HepG2 (cell line): ENCODE measurements at regions not wholly inside any gene's neighbourhood (a gene's known extent, or its start where the extent isn't known, plus 50 kb on each side); places are given as distances from the start of the nearest gene placed in this dataset.

Experiments
- ATAC-seq: fragments of 200-7000 bp; cut with Tn5 transposase; 3 replicates; pipeline ENCODE4 v1.9.1; 2020; ENCODE audit warnings: mild to moderate bottlenecking, moderate library complexity
- BruUV-seq: library from RNA; stranded (reverse); fragments of 400-500 nt; replicated peaks from 2 replicates; lab custom pipeline; 2021; lab: Mats Ljungman, UMichigan
- CTCF ChIA-PET: fragments of 300-600 bp; formaldehyde crosslinking; extraction: SDS; loops from one replicate; lab custom pipeline; 2021; ENCODE audit warnings: low total read pairs, inconsistent platforms, low intra/inter-chr PET ratio; lab: Yijun Ruan, JAX
- POLR2A ChIA-PET: fragments of 350-600 bp; sonication (Branson Sonifier 250); formaldehyde crosslinking; loops from one replicate; lab custom pipeline; 2020; ENCODE audit warnings: antibody characterized with exemption, inconsistent platforms; lab: Yijun Ruan, JAX
- DNase-seq: peaks from one replicate; pipeline ENCODE4 v3.0.0-alpha.2; 2015; ENCODE audit warnings: low spot score
- FAIRE-seq: peaks from 3 replicates; lab custom pipeline; 2011; peaks lifted over from hg19 to GRCh38; lab: Jason Lieb, UNC
- H2AFZ ChIP-seq: one replicate; pipeline ENCODE4 v1.6.1; 2011; ENCODE audit warnings: low read length, inconsistent platforms
- H3K27ac ChIP-seq: fragments of 300-600 bp; 3 replicates; pipeline ENCODE4 v1.8.0; 2011; ENCODE audit warnings: mixed run types, mild to moderate bottlenecking, mixed read lengths, low read length, inconsistent platforms; ENCODE audit not compliant: insufficient read depth; ENCODE audit errors: extremely low read length
- H3K27me3 ChIP-seq, 2 experiments: fragments of 200-600 bp in 1 of 2; 2 replicates in 1 of 2; 3 replicates in 1 of 2; pipeline versions ENCODE4 v1.6.0 to v1.8.0; 2011; ENCODE audit warnings: low read length in 2 of 2, mild to moderate bottlenecking in 2 of 2, moderate library complexity in 2 of 2, inconsistent platforms in 1 of 2; ENCODE audit not compliant: insufficient read depth in 2 of 2, control insufficient read depth in 1 of 2
- H3K36me3 ChIP-seq, 2 experiments: fragments of 200-600 bp in 1 of 2; replicated peaks in 1 of 2; 2 replicates in 1 of 2; 3 replicates in 1 of 2; pipeline versions ENCODE4 v1.5.1 to v1.8.0; 2011; ENCODE audit warnings: low read length in 2 of 2, inconsistent platforms in 1 of 2; ENCODE audit not compliant: insufficient read depth in 2 of 2, control insufficient read depth in 1 of 2
- H3K4me1 ChIP-seq: 2 replicates; pipeline ENCODE4 v1.5.1; 2012; ENCODE audit warnings: low read length, inconsistent platforms; ENCODE audit not compliant: insufficient read depth
- H3K4me2 ChIP-seq: 2 replicates; pipeline ENCODE4 v1.6.0; 2011; ENCODE audit warnings: low read depth, low read length, inconsistent platforms
- H3K4me3 ChIP-seq, 3 experiments: fragments of 200-600 bp in 1 of 3; sonication (generic), shearing (Covaris generic) in 1 of 3; replicated peaks in 1 of 3; 2 replicates each; pipeline ENCODE4 v1.5.1; 2011 to 2016; ENCODE audit warnings: low read length in 3 of 3, inconsistent platforms in 2 of 3, low read depth in 2 of 3, mild to moderate bottlenecking in 2 of 3, control low read depth in 1 of 3, mixed read lengths in 1 of 3; ENCODE audit not compliant: insufficient read depth in 1 of 3
- H3K79me2 ChIP-seq: one replicate; pipeline ENCODE4 v1.6.1; 2011; ENCODE audit warnings: low read length, inconsistent platforms; ENCODE audit not compliant: insufficient read depth
- H3K9ac ChIP-seq: 2 replicates; pipeline ENCODE4 v1.6.0; 2011; ENCODE audit warnings: mild to moderate bottlenecking, low read depth, low read length, inconsistent platforms; ENCODE audit not compliant: insufficient read depth
- H3K9me3 ChIP-seq: 2 replicates; pipeline ENCODE4 v1.5.1; 2012; ENCODE audit warnings: mild to moderate bottlenecking, low read length
- H4K20me1 ChIP-seq: 2 replicates; pipeline ENCODE4 v1.6.0; 2011; ENCODE audit warnings: inconsistent platforms, mild to moderate bottlenecking, low read length, moderate library complexity; ENCODE audit not compliant: insufficient read depth
- AHR ChIP-seq: IDR thresholded peaks from 2 replicates; pipeline ENCODE4 v1.6.1; 2018; ENCODE audit warnings: missing genetic modification reagents, missing compliant biosample characterization
- CENPX ChIP-seq: sonication (generic); formaldehyde crosslinking; IDR thresholded peaks from 2 replicates; pipeline ENCODE4 v1.9.0; 2021; ENCODE audit warnings: mild to moderate bottlenecking, missing genetic modification reagents, moderate library complexity
- ERF ChIP-seq: IDR thresholded peaks from 2 replicates; pipeline ENCODE4 v1.6.1; 2018; ENCODE audit warnings: missing biosample characterization, missing genetic modification reagents
- HDAC1 ChIP-seq: sonication (generic); formaldehyde crosslinking; IDR thresholded peaks from 2 replicates; pipeline ENCODE4 v1.5.1; 2020; ENCODE audit warnings: mild to moderate bottlenecking, missing genetic modification reagents
- HNRNPH1 ChIP-seq: fragments of 200-400 bp; formaldehyde crosslinking; optimal IDR thresholded peaks from 2 replicates; pipeline ENCODE3; 2017; ENCODE audit warnings: mild to moderate bottlenecking, low read depth, low read length
- KDM6A ChIP-seq: IDR thresholded peaks from 2 replicates; pipeline ENCODE4 v1.6.1; 2016; ENCODE audit warnings: low read depth
- KLF6 ChIP-seq: IDR thresholded peaks from 2 replicates; pipeline ENCODE4 v1.8.0; 2016; ENCODE audit warnings: missing biosample characterization, missing genetic modification reagents
- MED8 ChIP-seq: sonication (generic); formaldehyde crosslinking; IDR thresholded peaks from 2 replicates; pipeline ENCODE4 v1.8.1; 2023; ENCODE audit warnings: mild to moderate bottlenecking, missing genetic modification reagents; ENCODE audit not compliant: insufficient replicate concordance
- MEIS1 ChIP-seq: sonication (generic); formaldehyde crosslinking; IDR thresholded peaks from 2 replicates; pipeline ENCODE4 v1.9.0; 2021; ENCODE audit warnings: mild to moderate bottlenecking, missing genetic modification reagents, moderate library complexity, borderline replicate concordance
- NCOR1 ChIP-seq: fragments of 200-600 bp; sonication (generic); IDR thresholded peaks from 2 replicates; pipeline ENCODE4 v1.7.0; 2017; ENCODE audit warnings: antibody characterized with exemption, low read length, borderline replicate concordance
- NFKBIZ ChIP-seq: IDR thresholded peaks from 2 replicates; pipeline ENCODE4 v1.6.1; 2018; ENCODE audit warnings: missing genetic modification reagents, missing compliant biosample characterization
- SIN3B ChIP-seq: fragments of 150-350 bp; IDR thresholded peaks from 2 replicates; pipeline ENCODE4 v1.6.1; 2014; ENCODE audit warnings: low read length
- ZFP36 ChIP-seq: fragments of 150-350 bp; IDR thresholded peaks from 2 replicates; pipeline ENCODE4 v1.6.1; 2018; ENCODE audit warnings: borderline replicate concordance, low read length, low read depth; ENCODE audit not compliant: partially characterized antibody
- ZNF124 ChIP-seq: sonication (generic); formaldehyde crosslinking; IDR thresholded peaks from 2 replicates; pipeline ENCODE4 v1.4.0; 2020; ENCODE audit warnings: missing genetic modification reagents
- ZNF263 ChIP-seq: sonication (generic); formaldehyde crosslinking; IDR thresholded peaks from 2 replicates; pipeline ENCODE4 v1.4.0; 2020; ENCODE audit warnings: missing genetic modification reagents
- WGBS: methylation state at CpG from one replicate; pipeline ENCODE4 v1.1.6; 2017; ENCODE audit warnings: low lambda C conversion rate; 5-methylcytosine and 5-hydroxymethylcytosine counted together
- in situ Hi-C: cut with HindIII; loops from 2 replicates; pipeline ENCODE4 v1.10.0; 2017; ENCODE audit warnings: low pct_unique_long_range_greater_than_20kb; ENCODE audit not compliant: extremely low pct_ligation_motif_present
- intact Hi-C: fragments of 100-400 bp; cut with micrococcal nuclease; formaldehyde crosslinking; loops from one replicate; pipeline ENCODE4 v1.10.0; 2022; ENCODE audit not compliant: unreplicated experiment
- TF ChIP-seq, protein P1 (sequence below): sonication (generic); formaldehyde crosslinking; IDR thresholded peaks from 2 replicates; pipeline ENCODE4 v1.4.0; 2020; ENCODE audit warnings: missing genetic modification reagents, borderline replicate concordance
- TF ChIP-seq, protein P2 (sequence below): sonication (generic); formaldehyde crosslinking; IDR thresholded peaks from 2 replicates; pipeline ENCODE4 v1.5.1; 2020; ENCODE audit warnings: mild to moderate bottlenecking, missing genetic modification reagents
- TF ChIP-seq, protein P3 (sequence below): sonication (generic); formaldehyde crosslinking; IDR thresholded peaks from 2 replicates; pipeline ENCODE4 v1.8.0; 2022; ENCODE audit warnings: missing genetic modification reagents, low read depth, mild to moderate bottlenecking, borderline replicate concordance

DNA sequence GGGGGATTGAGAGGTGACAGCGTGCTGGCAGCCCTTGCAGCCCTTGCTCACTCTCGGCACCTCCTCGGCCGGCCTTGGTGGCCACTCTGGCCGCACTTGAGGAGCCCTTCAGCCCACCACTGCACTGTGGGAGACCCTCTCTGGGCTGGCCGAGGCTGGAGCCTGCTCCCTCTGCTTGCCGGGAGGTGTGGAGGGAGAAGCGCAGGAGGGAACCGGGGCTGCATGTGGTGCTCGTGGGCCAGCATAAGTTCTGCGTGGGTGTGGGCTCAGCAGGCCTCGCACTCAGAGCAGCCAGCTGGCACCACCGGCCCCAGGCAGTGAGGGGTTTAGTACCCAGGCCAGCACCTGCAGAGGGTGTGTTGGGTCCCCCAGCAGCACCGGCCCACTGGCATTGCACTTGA, 912.2 kb upstream of the ADGRB3 start:
- POLR2A ChIA-PET: no interaction called here
- intact Hi-C loops (no loop called here), in situ Hi-C loops (no loop called here)
- BruUV-seq: no TSS peak
- Histone ChIP-seq H3K79me2 (no peaks in the 10 kb centered on the region), H3K27ac (no peak overlapping the region), H4K20me1 (no peaks in the 10 kb centered on the region)
- WGBS: no CpG with 5 or more reads among the region's 14 CpGs
- FAIRE-seq (no peak), ATAC-seq (no peak)
- TF ChIP-seq AHR (CRISPR knock-in tag) (no peak), HNRNPH1 (no peak), ERF (CRISPR knock-in tag) (no peak), MED8 (CRISPR knock-in tag) (no peak), CENPX (CRISPR knock-in tag) (no peak), NCOR1 (no peak), ZFP36 (no peak), SIN3B (no peak), ZNF124 (CRISPR knock-in tag) (no peak), KDM6A (CRISPR knock-in tag) (no peak), NFKBIZ (no peak), HDAC1 (CRISPR knock-in tag) (no peak), KLF6 (no peak), MEIS1 (CRISPR knock-in tag) (no peak), ZNF263 (no peak)
- TF ChIP-seq, protein P1, sequence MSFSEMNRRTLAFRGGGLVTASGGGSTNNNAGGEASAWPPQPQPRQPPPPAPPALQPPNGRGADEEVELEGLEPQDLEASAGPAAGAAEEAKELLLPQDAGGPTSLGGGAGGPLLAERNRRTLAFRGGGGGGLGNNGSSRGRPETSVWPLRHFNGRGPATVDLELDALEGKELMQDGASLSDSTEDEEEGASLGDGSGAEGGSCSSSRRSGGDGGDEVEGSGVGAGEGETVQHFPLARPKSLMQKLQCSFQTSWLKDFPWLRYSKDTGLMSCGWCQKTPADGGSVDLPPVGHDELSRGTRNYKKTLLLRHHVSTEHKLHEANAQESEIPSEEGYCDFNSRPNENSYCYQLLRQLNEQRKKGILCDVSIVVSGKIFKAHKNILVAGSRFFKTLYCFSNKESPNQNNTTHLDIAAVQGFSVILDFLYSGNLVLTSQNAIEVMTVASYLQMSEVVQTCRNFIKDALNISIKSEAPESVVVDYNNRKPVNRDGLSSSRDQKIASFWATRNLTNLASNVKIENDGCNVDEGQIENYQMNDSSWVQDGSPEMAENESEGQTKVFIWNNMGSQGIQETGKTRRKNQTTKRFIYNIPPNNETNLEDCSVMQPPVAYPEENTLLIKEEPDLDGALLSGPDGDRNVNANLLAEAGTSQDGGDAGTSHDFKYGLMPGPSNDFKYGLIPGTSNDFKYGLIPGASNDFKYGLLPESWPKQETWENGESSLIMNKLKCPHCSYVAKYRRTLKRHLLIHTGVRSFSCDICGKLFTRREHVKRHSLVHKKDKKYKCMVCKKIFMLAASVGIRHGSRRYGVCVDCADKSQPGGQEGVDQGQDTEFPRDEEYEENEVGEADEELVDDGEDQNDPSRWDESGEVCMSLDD (CRISPR knock-in tag): no peak
- TF ChIP-seq, protein P2, sequence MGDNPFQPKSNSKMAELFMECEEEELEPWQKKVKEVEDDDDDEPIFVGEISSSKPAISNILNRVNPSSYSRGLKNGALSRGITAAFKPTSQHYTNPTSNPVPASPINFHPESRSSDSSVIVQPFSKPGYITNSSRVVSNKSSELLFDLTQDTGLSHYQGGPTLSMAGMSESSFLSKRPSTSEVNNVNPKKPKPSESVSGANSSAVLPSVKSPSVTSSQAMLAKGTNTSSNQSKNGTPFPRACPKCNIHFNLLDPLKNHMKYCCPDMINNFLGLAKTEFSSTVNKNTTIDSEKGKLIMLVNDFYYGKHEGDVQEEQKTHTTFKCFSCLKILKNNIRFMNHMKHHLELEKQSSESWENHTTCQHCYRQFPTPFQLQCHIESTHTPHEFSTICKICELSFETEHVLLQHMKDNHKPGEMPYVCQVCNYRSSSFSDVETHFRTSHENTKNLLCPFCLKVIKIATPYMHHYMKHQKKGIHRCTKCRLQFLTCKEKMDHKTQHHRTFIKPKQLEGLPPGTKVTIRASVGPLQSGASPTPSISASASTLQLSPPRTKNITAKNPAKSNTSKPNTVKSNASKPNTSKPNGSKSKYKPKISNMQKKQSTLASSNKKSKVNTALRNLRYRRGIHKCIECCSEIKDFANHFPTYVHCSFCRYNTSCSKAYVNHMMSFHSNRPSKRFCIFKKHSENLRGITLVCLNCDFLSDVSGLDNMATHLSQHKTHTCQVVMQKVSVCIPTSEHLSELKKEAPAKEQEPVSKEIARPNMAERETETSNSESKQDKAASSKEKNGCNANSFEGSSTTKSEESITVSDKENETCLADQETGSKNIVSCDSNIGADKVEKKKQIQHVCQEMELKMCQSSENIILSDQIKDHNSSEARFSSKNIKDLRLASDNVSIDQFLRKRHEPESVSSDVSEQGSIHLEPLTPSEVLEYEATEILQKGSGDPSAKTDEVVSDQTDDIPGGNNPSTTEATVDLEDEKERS (CRISPR knock-in tag): no peak
- TF ChIP-seq, protein P3, sequence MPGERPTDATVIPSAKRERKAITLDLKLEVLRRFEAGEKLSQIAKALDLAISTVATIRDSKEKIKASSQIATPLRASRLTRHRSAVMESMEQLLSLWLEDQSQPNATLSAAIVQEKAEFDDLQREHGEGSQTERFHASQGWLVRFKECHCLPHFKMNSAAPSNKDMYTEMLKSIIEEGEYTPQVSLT: no peak
- TF ChIP-seq, all 625 proteins: peak for 0
- Histone ChIP-seq H3K9me3 (no peaks in the 10 kb centered on the region), H2AFZ (no peak overlapping the region), H3K9ac (no peak overlapping the region), H3K36me3 (no peaks in the 10 kb centered on the region), H3K4me2 (no peak overlapping the region), H3K4me1 (no peaks in the 10 kb centered on the region), H3K4me3 (no peak overlapping the region), H3K27me3 (no peaks in the 10 kb centered on the region)
- CTCF ChIA-PET: no interaction called here
- DNase-seq: no peak
